GM23338 (cell line): ENCODE measurements at regions not wholly inside any gene's neighbourhood (a gene's known extent, or its start where the extent isn't known, plus 50 kb on each side); places are given as distances from the start of the nearest gene placed in this dataset.
"Not testable (repeated sequence)": the region's sequence is repeated elsewhere in the genome, so short reads cannot be mapped to it uniquely, and the experiment has no call there.

Source experiments
- ATAC-seq: fragments of 200-7000 bp; cut with Tn5 transposase; 3 replicates; pipeline ENCODE4 v1.9.1; 2020
- DNase-seq: peaks from one replicate; pipeline ENCODE4 v3.0.0-alpha.2; 2015; ENCODE audit warnings: low spot score
- H2AFZ ChIP-seq: fragments of 200-600 bp; sonication (generic); 2 replicates; pipeline ENCODE4 v1.8.0; 2016; ENCODE audit warnings: antibody characterized with exemption, mild to moderate bottlenecking, moderate library complexity
- H3F3A ChIP-seq: fragments of 200-600 bp; sonication (generic); replicated peaks from 2 replicates; pipeline ENCODE4 v1.8.0; 2017; ENCODE audit warnings: antibody characterized with exemption, mixed run types, low read depth
- H3K27ac ChIP-seq: fragments of 200-600 bp; sonication (generic); 2 replicates; pipeline ENCODE4 v1.6.1; 2016; ENCODE audit warnings: low read depth
- H3K27me3 ChIP-seq: fragments of 200-600 bp; sonication (generic); 2 replicates; pipeline ENCODE4 v1.8.0; 2016; ENCODE audit warnings: mild to moderate bottlenecking, mixed run types, moderate library complexity; ENCODE audit not compliant: insufficient read depth
- H3K36me3 ChIP-seq: fragments of 200-600 bp; sonication (generic); 2 replicates; pipeline ENCODE4 v1.8.0; 2016; ENCODE audit warnings: mild to moderate bottlenecking; ENCODE audit not compliant: insufficient read depth
- H3K4me1 ChIP-seq: fragments of 200-600 bp; sonication (generic); 2 replicates; pipeline ENCODE4 v1.8.0; 2016; ENCODE audit warnings: mild to moderate bottlenecking, moderate library complexity; ENCODE audit not compliant: insufficient read depth
- H3K4me2 ChIP-seq: fragments of 200-600 bp; sonication (generic); 2 replicates; pipeline ENCODE4 v1.7.1; 2017; ENCODE audit warnings: mixed run types
- H3K4me3 ChIP-seq: fragments of 200-600 bp; sonication (generic); 2 replicates; pipeline ENCODE4 v1.6.1; 2016; ENCODE audit warnings: mixed run types
- H3K79me2 ChIP-seq: fragments of 200-600 bp; sonication (generic); replicated peaks from 2 replicates; pipeline ENCODE4 v1.8.0; 2017; ENCODE audit warnings: mild to moderate bottlenecking; ENCODE audit not compliant: insufficient read depth
- H3K9me2 ChIP-seq: fragments of 200-600 bp; sonication (generic); 2 replicates; pipeline ENCODE4 v1.8.0; 2017; ENCODE audit not compliant: insufficient read depth
- H4K20me1 ChIP-seq: fragments of 200-600 bp; sonication (generic); replicated peaks from 2 replicates; pipeline ENCODE4 v1.8.0; 2017; ENCODE audit warnings: mild to moderate bottlenecking; ENCODE audit not compliant: insufficient read depth
- H3K27ac Mint-ChIP-seq: 2 replicates; pipeline ENCODE4 v1.8.0; 2020; ENCODE audit warnings: inconsistent platforms, mild to moderate bottlenecking, moderate library complexity, mixed read lengths
- H3K27me3 Mint-ChIP-seq: 3 replicates; pipeline ENCODE4 v1.8.0; 2022; ENCODE audit warnings: low read depth, mild to moderate bottlenecking, moderate library complexity, mixed read lengths, inconsistent platforms; ENCODE audit not compliant: insufficient read depth, poor library complexity
- H3K36me3 Mint-ChIP-seq: 3 replicates; pipeline ENCODE4 v1.8.0; 2021; ENCODE audit warnings: low read depth, mild to moderate bottlenecking, inconsistent platforms, moderate library complexity, mixed read lengths
- H3K4me1 Mint-ChIP-seq: 3 replicates; pipeline ENCODE4 v1.8.0; 2020; ENCODE audit warnings: mild to moderate bottlenecking, inconsistent platforms, mixed read lengths
- H3K4me3 Mint-ChIP-seq: 3 replicates; pipeline ENCODE4 v1.8.0; 2021; ENCODE audit warnings: moderate library complexity, mild to moderate bottlenecking, inconsistent platforms, mixed read lengths
- H3K9me3 Mint-ChIP-seq: 3 replicates; pipeline ENCODE4 v1.8.0; 2020; ENCODE audit warnings: moderate library complexity, mild to moderate bottlenecking, inconsistent platforms, mixed read lengths
- CREB1 ChIP-seq: fragments of 250-450 bp; sonication (Bioruptor Pico); IDR thresholded peaks from 2 replicates; pipeline ENCODE4 v1.5.0; 2020; ENCODE audit warnings: low read depth, mild to moderate bottlenecking, moderate library complexity
- CTCF ChIP-seq, 2 experiments: fragments of 200-600 bp in 1 of 2; sonication (generic) in 1 of 2; conservative IDR thresholded peaks; 2 replicates each; pipeline versions ENCODE4 v1.5.1 to v1.6.1; 2016 to 2017; ENCODE audit warnings: antibody characterized with exemption in 2 of 2, low read depth in 2 of 2, mild to moderate bottlenecking in 2 of 2, moderate library complexity in 1 of 2
- EZH2 ChIP-seq: fragments of 200-600 bp; sonication (generic); IDR thresholded peaks from one replicate; pipeline ENCODE4 v1.8.0; 2017; ENCODE audit warnings: antibody characterized with exemption, mild to moderate bottlenecking, low read depth; ENCODE audit not compliant: unreplicated experiment
- POLR2AphosphoS5 ChIP-seq: IDR thresholded peaks from 2 replicates; pipeline ENCODE4 v1.6.1; 2016; ENCODE audit warnings: antibody characterized with exemption, low read depth
- STAT1 ChIP-seq: IDR thresholded peaks from one replicate; pipeline ENCODE4 v1.6.1; 2016; ENCODE audit warnings: antibody characterized with exemption; ENCODE audit not compliant: unreplicated experiment
- ZNF331 ChIP-seq: fragments of 250-450 bp; sonication (Bioruptor Pico); IDR thresholded peaks from 2 replicates; pipeline ENCODE4 v1.5.0; 2020; ENCODE audit warnings: low read depth, mild to moderate bottlenecking, moderate library complexity
- TF ChIP-seq, protein P1 (sequence below): fragments of 250-450 bp; sonication (Bioruptor Pico); IDR thresholded peaks from 2 replicates; pipeline ENCODE4 v1.5.0; 2020; ENCODE audit warnings: mild to moderate bottlenecking, moderate library complexity

- DNase-seq, result peak; percentile 49
- Histone ChIP-seq H3F3A (no peaks in the 10 kb centered on the region), H2AFZ (no peak overlapping the region), H3K79me2 (peaks cover 47% of the 10 kb centered on the region), H3K4me1 (peaks cover 15% of the 10 kb centered on the region), H3K27ac (no peak overlapping the region), H3K27me3 (no peaks in the 10 kb centered on the region), H3K9me2 (no peaks in the 10 kb centered on the region), H3K36me3 (no peaks in the 10 kb centered on the region), H4K20me1 (no peaks in the 10 kb centered on the region), H3K4me2 (no peak overlapping the region), H3K4me3 (no peak overlapping the region)
- Mint-ChIP-seq H3K4me1 (peaks cover 21% of the 10 kb centered on the region), H3K36me3 (peaks cover 19% of the 10 kb centered on the region; the same call in 2 of the 3 replicates), H3K27me3 (peaks cover under 1% of the 10 kb centered on the region), H3K4me3 (no peak overlapping the region), H3K9me3 (peaks cover 8% of the 10 kb centered on the region; the same call in 2 of the 3 replicates), H3K27ac (no peak overlapping the region)
- ATAC-seq, result peak; percentile 36; the same call in 1 of the 3 replicates
- peak; percentile 37 to 58 for TF ChIP-seq CTCF (conservative IDR thresholded peaks at IDR 0.05; ENCODE audit: low read depth in 2 of 2)
- no peak for TF ChIP-seq CREB1 (CRISPR knock-in tag)
Observed at GRCh38 chr6:21937466-21937865, 343.9 kb downstream of the SOX4 start.

- Histone ChIP-seq H3K4me1 (peaks cover 26% of the 10 kb centered on the region), H3K79me2 (peaks cover 38% of the 10 kb centered on the region)
- H3K36me3 Mint-ChIP-seq, result peaks cover 16% of the 10 kb centered on the region; the same call in 2 of the 3 replicates
- H3K36me3 ChIP-seq, H3K27ac Mint-ChIP-seq, H3K4me3 ChIP-seq, DNase-seq, H3K27ac ChIP-seq, ATAC-seq, H4K20me1 ChIP-seq, H3K27me3 Mint-ChIP-seq, H3K9me3 Mint-ChIP-seq, H2AFZ ChIP-seq, H3K27me3 ChIP-seq, H3F3A ChIP-seq, H3K9me2 ChIP-seq, H3K4me2 ChIP-seq, H3K4me3 Mint-ChIP-seq: not testable (repeated sequence)
- H3K4me1 Mint-ChIP-seq, result peaks cover 29% of the 10 kb centered on the region
Observed at GRCh38 chr6:21939066-21939465, 345.5 kb downstream of the SOX4 start.

- Mint-ChIP-seq H3K4me1 (peaks cover 18% of the 10 kb centered on the region), H3K27me3 (peaks cover 2% of the 10 kb centered on the region), H3K27ac (no peak overlapping the region), H3K36me3 (no peaks in the 10 kb centered on the region), H3K4me3 (no peak overlapping the region), H3K9me3 (no peaks in the 10 kb centered on the region)
- ATAC-seq (peak; percentile 39; the same call in 2 of the 3 replicates), DNase-seq (peak; percentile 11)
- Histone ChIP-seq H3K79me2 (peaks cover 36% of the 10 kb centered on the region), H3K27me3 (no peaks in the 10 kb centered on the region), H3K4me2 (0 out of 2 replicates have a peak overlapping the region, but pooled peaks have one; percentile 2), H4K20me1 (no peaks in the 10 kb centered on the region), H3F3A (no peaks in the 10 kb centered on the region), H3K4me3 (no peak overlapping the region), H2AFZ (no peak overlapping the region), H3K36me3 (no peaks in the 10 kb centered on the region), H3K9me2 (no peaks in the 10 kb centered on the region), H3K4me1 (peaks cover 22% of the 10 kb centered on the region), H3K27ac (no peak overlapping the region)
- TF ChIP-seq POLR2AphosphoS5 (no peak), CREB1 (CRISPR knock-in tag) (no peak), EZH2 (no peak), ZNF331 (CRISPR knock-in tag) (no peak), STAT1 (no peak)
- TF ChIP-seq, protein P1, sequence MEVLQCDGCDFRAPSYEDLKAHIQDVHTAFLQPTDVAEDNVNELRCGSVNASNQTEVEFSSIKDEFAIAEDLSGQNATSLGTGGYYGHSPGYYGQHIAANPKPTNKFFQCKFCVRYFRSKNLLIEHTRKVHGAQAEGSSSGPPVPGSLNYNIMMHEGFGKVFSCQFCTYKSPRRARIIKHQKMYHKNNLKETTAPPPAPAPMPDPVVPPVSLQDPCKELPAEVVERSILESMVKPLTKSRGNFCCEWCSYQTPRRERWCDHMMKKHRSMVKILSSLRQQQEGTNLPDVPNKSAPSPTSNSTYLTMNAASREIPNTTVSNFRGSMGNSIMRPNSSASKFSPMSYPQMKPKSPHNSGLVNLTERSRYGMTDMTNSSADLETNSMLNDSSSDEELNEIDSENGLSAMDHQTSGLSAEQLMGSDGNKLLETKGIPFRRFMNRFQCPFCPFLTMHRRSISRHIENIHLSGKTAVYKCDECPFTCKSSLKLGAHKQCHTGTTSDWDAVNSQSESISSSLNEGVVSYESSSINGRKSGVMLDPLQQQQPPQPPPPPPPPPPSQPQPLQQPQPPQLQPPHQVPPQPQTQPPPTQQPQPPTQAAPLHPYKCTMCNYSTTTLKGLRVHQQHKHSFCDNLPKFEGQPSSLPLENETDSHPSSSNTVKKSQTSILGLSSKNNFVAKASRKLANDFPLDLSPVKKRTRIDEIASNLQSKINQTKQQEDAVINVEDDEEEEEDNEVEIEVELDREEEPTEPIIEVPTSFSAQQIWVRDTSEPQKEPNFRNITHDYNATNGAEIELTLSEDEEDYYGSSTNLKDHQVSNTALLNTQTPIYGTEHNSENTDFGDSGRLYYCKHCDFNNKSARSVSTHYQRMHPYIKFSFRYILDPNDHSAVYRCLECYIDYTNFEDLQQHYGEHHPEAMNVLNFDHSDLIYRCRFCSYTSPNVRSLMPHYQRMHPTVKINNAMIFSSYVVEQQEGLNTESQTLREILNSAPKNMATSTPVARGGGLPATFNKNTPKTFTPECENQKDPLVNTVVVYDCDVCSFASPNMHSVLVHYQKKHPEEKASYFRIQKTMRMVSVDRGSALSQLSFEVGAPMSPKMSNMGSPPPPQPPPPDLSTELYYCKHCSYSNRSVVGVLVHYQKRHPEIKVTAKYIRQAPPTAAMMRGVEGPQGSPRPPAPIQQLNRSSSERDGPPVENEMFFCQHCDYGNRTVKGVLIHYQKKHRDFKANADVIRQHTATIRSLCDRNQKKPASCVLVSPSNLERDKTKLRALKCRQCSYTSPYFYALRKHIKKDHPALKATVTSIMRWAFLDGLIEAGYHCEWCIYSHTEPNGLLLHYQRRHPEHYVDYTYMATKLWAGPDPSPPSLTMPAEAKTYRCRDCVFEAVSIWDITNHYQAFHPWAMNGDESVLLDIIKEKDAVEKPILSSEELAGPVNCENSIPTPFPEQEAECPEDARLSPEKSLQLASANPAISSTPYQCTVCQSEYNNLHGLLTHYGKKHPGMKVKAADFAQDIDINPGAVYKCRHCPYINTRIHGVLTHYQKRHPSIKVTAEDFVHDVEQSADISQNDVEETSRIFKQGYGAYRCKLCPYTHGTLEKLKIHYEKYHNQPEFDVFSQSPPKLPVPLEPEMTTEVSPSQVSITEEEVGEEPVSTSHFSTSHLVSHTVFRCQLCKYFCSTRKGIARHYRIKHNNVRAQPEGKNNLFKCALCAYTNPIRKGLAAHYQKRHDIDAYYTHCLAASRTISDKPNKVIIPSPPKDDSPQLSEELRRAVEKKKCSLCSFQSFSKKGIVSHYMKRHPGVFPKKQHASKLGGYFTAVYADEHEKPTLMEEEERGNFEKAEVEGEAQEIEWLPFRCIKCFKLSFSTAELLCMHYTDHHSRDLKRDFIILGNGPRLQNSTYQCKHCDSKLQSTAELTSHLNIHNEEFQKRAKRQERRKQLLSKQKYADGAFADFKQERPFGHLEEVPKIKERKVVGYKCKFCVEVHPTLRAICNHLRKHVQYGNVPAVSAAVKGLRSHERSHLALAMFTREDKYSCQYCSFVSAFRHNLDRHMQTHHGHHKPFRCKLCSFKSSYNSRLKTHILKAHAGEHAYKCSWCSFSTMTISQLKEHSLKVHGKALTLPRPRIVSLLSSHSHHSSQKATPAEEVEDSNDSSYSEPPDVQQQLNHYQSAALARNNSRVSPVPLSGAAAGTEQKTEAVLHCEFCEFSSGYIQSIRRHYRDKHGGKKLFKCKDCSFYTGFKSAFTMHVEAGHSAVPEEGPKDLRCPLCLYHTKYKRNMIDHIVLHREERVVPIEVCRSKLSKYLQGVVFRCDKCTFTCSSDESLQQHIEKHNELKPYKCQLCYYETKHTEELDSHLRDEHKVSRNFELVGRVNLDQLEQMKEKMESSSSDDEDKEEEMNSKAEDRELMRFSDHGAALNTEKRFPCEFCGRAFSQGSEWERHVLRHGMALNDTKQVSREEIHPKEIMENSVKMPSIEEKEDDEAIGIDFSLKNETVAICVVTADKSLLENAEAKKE (CRISPR knock-in tag), result no peak
Observed at GRCh38 chr6:21941926-21942325, 348.4 kb downstream of the SOX4 start.
